Hepatocyte (in vitro differentiated cells): ENCODE measurements at regions not wholly inside any gene's neighbourhood (a gene's known extent, or its start where the extent isn't known, plus 50 kb on each side); places are given as distances from the start of the nearest gene placed in this dataset.

ENCODE experiments used
- DNase-seq: peaks from one replicate; pipeline ENCODE4 v3.0.0-alpha.2; 2016; ENCODE audit warnings: low spot score
- H2AFZ ChIP-seq: fragments of 200-600 bp; sonication (generic); 2 replicates; pipeline ENCODE4 v1.6.0; 2016; ENCODE audit warnings: antibody characterized with exemption, mild to moderate bottlenecking
- H3K27ac ChIP-seq: fragments of 200-600 bp; sonication (generic); 2 replicates; pipeline ENCODE4 v1.5.1; 2016; ENCODE audit warnings: mild to moderate bottlenecking
- H3K27me3 ChIP-seq: fragments of 200-600 bp; sonication (generic); 2 replicates; pipeline ENCODE4 v1.6.1; 2016
- H3K36me3 ChIP-seq: fragments of 200-600 bp; sonication (generic); replicated peaks from 2 replicates; pipeline ENCODE4 v1.5.1; 2016; ENCODE audit warnings: low read depth; ENCODE audit not compliant: insufficient read depth
- H3K4me1 ChIP-seq: fragments of 200-600 bp; sonication (generic); 2 replicates; pipeline ENCODE4 v1.5.1; 2016; ENCODE audit warnings: mild to moderate bottlenecking, moderate library complexity; ENCODE audit not compliant: insufficient read depth
- H3K4me2 ChIP-seq: fragments of 200-600 bp; sonication (generic); 2 replicates; pipeline ENCODE4 v1.6.0; 2016
- H3K4me3 ChIP-seq: fragments of 200-600 bp; sonication (generic); 2 replicates; pipeline ENCODE4 v1.5.1; 2016; ENCODE audit warnings: mild to moderate bottlenecking
- H3K79me2 ChIP-seq: fragments of 200-600 bp; sonication (generic); 2 replicates; pipeline ENCODE4 v1.6.0; 2017; ENCODE audit warnings: mild to moderate bottlenecking
- H3K9me2 ChIP-seq: fragments of 200-600 bp; sonication (generic); replicated peaks from 2 replicates; pipeline ENCODE4 v1.6.0; 2017; ENCODE audit warnings: mild to moderate bottlenecking; ENCODE audit not compliant: insufficient read depth
- H3K9me3 ChIP-seq: fragments of 200-600 bp; sonication (generic); 2 replicates; pipeline ENCODE4 v1.5.1; 2016; ENCODE audit warnings: low read depth, mild to moderate bottlenecking
- H4K20me1 ChIP-seq: fragments of 200-600 bp; sonication (generic); 2 replicates; pipeline ENCODE4 v1.6.0; 2016; ENCODE audit warnings: mild to moderate bottlenecking; ENCODE audit not compliant: insufficient read depth, poor library complexity, severe bottlenecking
- CTCF ChIP-seq: fragments of 200-600 bp; sonication (generic); IDR thresholded peaks from 2 replicates; pipeline ENCODE4 v1.5.1; 2016; ENCODE audit warnings: antibody characterized with exemption, mild to moderate bottlenecking; ENCODE audit not compliant: poor library complexity
- EZH2 ChIP-seq: fragments of 200-600 bp; sonication (generic); IDR thresholded peaks from 2 replicates; pipeline ENCODE4 v1.6.1; 2016; ENCODE audit warnings: antibody characterized with exemption, mild to moderate bottlenecking, borderline replicate concordance
- EZH2phosphoT487 ChIP-seq: fragments of 200-600 bp; sonication (generic); IDR thresholded peaks from one replicate; pipeline ENCODE4 v1.6.1; 2018; ENCODE audit warnings: antibody characterized with exemption, mild to moderate bottlenecking, low read depth, moderate library complexity; ENCODE audit not compliant: unreplicated experiment, severe bottlenecking
- WGBS: methylation state at CpG from one replicate; pipeline ENCODE4 v1.1.6; 2016; ENCODE audit warnings: low lambda C conversion rate; ENCODE audit errors: missing lambda C conversion rate; 5-methylcytosine and 5-hydroxymethylcytosine counted together

- no peaks in the 10 kb centered on the region for H3K9me3 ChIP-seq
- no peaks in the 10 kb centered on the region for H3K79me2 ChIP-seq
- H3K4me3 ChIP-seq: no peak overlapping the region
- no peaks in the 10 kb centered on the region for H3K27me3 ChIP-seq
- no peak overlapping the region for H3K4me2 ChIP-seq
- H3K4me1 ChIP-seq: peaks cover 5% of the 10 kb centered on the region
- no peak overlapping the region for H2AFZ ChIP-seq
- DNase-seq: peak; percentile 19
- no peaks in the 10 kb centered on the region for H3K9me2 ChIP-seq
- WGBS: 69% methylated on average over 3 of the region's 3 CpGs
- no peaks in the 10 kb centered on the region for H3K36me3 ChIP-seq
- no peak overlapping the region for H3K27ac ChIP-seq
- H4K20me1 ChIP-seq: no peaks in the 10 kb centered on the region
- TF ChIP-seq EZH2phosphoT487 (no peak), EZH2 (no peak), CTCF (no peak)
Observed at GRCh38 chr5:93280518-93280917, 300.5 kb downstream of the NR2F1-AS1 start.

- Histone ChIP-seq H3K79me2 (no peaks in the 10 kb centered on the region), H3K4me2 (no peak overlapping the region), H3K27ac (no peak overlapping the region), H3K27me3 (no peaks in the 10 kb centered on the region), H3K36me3 (no peaks in the 10 kb centered on the region), H3K9me3 (no peaks in the 10 kb centered on the region), H3K4me3 (no peak overlapping the region), H4K20me1 (no peaks in the 10 kb centered on the region), H2AFZ (no peak overlapping the region), H3K9me2 (no peaks in the 10 kb centered on the region), H3K4me1 (peaks cover 5% of the 10 kb centered on the region)
- WGBS: 63% methylated on average over 3 of the region's 3 CpGs
- TF ChIP-seq CTCF: no peak
- no peak for TF ChIP-seq EZH2
- no peak for TF ChIP-seq EZH2phosphoT487
- DNase-seq: no peak
Observed at GRCh38 chr5:93279296-93279963, 301.6 kb downstream of the NR2F1-AS1 start.

- WGBS: 64% methylated on average over 2 of the region's 2 CpGs
- DNase-seq: no peak
- H4K20me1 ChIP-seq: no peaks in the 10 kb centered on the region
- no peaks in the 10 kb centered on the region for H3K9me3 ChIP-seq
- no peaks in the 10 kb centered on the region for H3K79me2 ChIP-seq
- H3K4me2 ChIP-seq: no peak overlapping the region
- H3K36me3 ChIP-seq: no peaks in the 10 kb centered on the region
- H3K9me2 ChIP-seq: no peaks in the 10 kb centered on the region
- H3K4me3 ChIP-seq: no peak overlapping the region
- no peak overlapping the region for H2AFZ ChIP-seq
- H3K27ac ChIP-seq: no peak overlapping the region
- H3K4me1 ChIP-seq: peaks cover 5% of the 10 kb centered on the region
- no peaks in the 10 kb centered on the region for H3K27me3 ChIP-seq
- no peak for TF ChIP-seq EZH2
- no peak for TF ChIP-seq EZH2phosphoT487
Observed at GRCh38 chr5:93278896-93279295, 302.1 kb downstream of the NR2F1-AS1 start.

GRCh38 chr5:93277051-93277450 is 304.0 kb downstream of the NR2F1-AS1 start:
- no peak for TF ChIP-seq EZH2phosphoT487
- no peak for TF ChIP-seq CTCF
- TF ChIP-seq EZH2: no peak
- WGBS: 79% methylated on average over 6 of the region's 6 CpGs

More at GRCh38 chr5:93277051-93277450, 304.0 kb downstream of the NR2F1-AS1 start:
- Histone ChIP-seq H3K27ac (no peak overlapping the region), H3K9me3 (no peaks in the 10 kb centered on the region), H3K4me3 (no peak overlapping the region), H3K27me3 (no peaks in the 10 kb centered on the region), H3K4me2 (no peak overlapping the region), H3K79me2 (no peaks in the 10 kb centered on the region), H3K9me2 (no peaks in the 10 kb centered on the region), H3K4me1 (peaks cover 5% of the 10 kb centered on the region), H3K36me3 (no peaks in the 10 kb centered on the region), H4K20me1 (no peaks in the 10 kb centered on the region), H2AFZ (no peak overlapping the region)
- no peak for DNase-seq
